NCI-H1048 (cell line): ENCODE measurements at regions not wholly inside any gene's neighbourhood (a gene's known extent, or its start where the extent isn't known, plus 50 kb on each side); places are given as distances from the start of the nearest gene placed in this dataset.
"Not testable (repeated sequence)": the region's sequence is repeated elsewhere in the genome, so short reads cannot be mapped to it uniquely, and the experiment has no call there.

Experiments
- DNase-seq: peaks from one replicate; lab custom pipeline; 2025; lab: John Stamatoyannopoulos, UW

GRCh38 chr2:210961249-210961648, 404.9 kb downstream of the CPS1 start:
- DNase-seq: no peak

GRCh38 chr2:210963386-210963785, 407.0 kb downstream of the CPS1 start:
- DNase-seq: no peak

- DNase-seq: no peak
Measured at GRCh38 chr2:210964141-210964764, 407.9 kb downstream of the CPS1 start.

- DNase-seq: no peak
Measured at GRCh38 chr2:210965472-210965871, 409.1 kb downstream of the CPS1 start.

- no peak for DNase-seq
Measured at GRCh38 chr2:210966330-210966729, 409.9 kb downstream of the CPS1 start.

- DNase-seq: no peak
Measured at GRCh38 chr2:210971431-210971830, 415.0 kb downstream of the CPS1 start.

- not testable (repeated sequence) for DNase-seq
Measured at GRCh38 chr2:210986806-210987205, 430.4 kb downstream of the CPS1 start.

- DNase-seq: no peak
Measured at GRCh38 chr2:210991107-210991506, 434.7 kb downstream of the CPS1 start.

GRCh38 chr2:210994104-210994503, 437.7 kb downstream of the CPS1 start:
- no peak for DNase-seq

- no peak for DNase-seq
Measured at GRCh38 chr2:210997373-210997772, 441.0 kb downstream of the CPS1 start.

GRCh38 chr2:210998334-210998733, 441.9 kb downstream of the CPS1 start:
- no peak for DNase-seq

GRCh38 chr2:211014376-211014775, 458.0 kb downstream of the CPS1 start:
- no peak for DNase-seq

- no peak for DNase-seq
Measured at GRCh38 chr2:211014906-211015305, 458.5 kb downstream of the CPS1 start.

- not testable (repeated sequence) for DNase-seq
Measured at GRCh38 chr2:211025089-211025488, 468.7 kb downstream of the CPS1 start.

- no peak for DNase-seq
Measured at GRCh38 chr2:211026109-211026508, 469.7 kb downstream of the CPS1 start.

GRCh38 chr2:211027976-211028375, 471.6 kb downstream of the CPS1 start:
- no peak for DNase-seq

- DNase-seq: no peak
Measured at GRCh38 chr2:211033765-211034164, 477.4 kb downstream of the CPS1 start.

GRCh38 chr2:211035548-211036185, 479.3 kb downstream of the CPS1 start:
- DNase-seq: no peak

- DNase-seq: no peak
Measured at GRCh38 chr2:211045025-211045424, 488.6 kb downstream of the CPS1 start.

- no peak for DNase-seq
Measured at GRCh38 chr2:211049321-211050018, 493.1 kb downstream of the CPS1 start.

- no peak for DNase-seq
Measured at GRCh38 chr2:211055438-211055837, 499.0 kb downstream of the CPS1 start.

- DNase-seq: no peak
Measured at GRCh38 chr2:211061612-211062296, 505.4 kb downstream of the CPS1 start.

- DNase-seq: no peak
Measured at GRCh38 chr2:211062297-211062612, 505.9 kb downstream of the CPS1 start.
